ENCODE measurements at regions not wholly inside any gene's neighbourhood (a gene's known extent, or its start where the extent isn't known, plus 50 kb on each side); places are given as distances from the start of the nearest gene placed in this dataset.
A peak's percentile ranks its signal among the peaks of the same experiment; 100 is the strongest.

DNA sequence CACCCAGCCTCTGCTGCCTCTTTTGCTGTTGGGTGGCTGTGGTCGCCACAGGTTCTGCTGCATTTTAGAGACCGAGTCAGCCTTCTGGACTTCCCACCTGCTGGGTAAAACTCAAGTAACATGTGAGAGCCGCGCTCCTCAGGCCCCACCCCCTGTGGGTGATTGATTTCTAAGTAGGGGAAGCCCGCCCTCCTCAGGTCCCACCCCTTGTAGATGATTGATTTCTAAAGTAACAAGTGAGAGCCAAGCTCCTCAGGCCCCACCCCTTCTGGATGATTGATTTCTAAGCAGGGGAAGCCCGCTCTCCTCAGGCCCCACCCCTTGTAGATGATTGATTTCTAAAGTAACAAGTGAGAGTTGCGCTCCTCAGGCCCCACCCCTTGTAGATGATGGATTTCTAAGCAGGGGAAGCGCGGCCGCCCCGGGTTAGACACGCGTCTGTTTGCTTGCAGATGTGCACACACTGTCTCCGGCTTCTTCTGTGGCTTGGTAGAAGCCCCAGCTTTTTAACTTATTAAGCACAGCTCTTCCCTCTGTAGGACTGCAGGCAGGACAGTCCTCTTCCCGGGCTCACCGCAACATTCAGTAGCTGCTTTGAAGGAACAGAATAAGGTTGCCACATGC, 83.4 kb downstream of the FAM43A start:
- DNase-seq (ENCODE audit: low spot score) = peak; percentile 94

GRCh38 chr3:194772241-194773000, 86.7 kb downstream of the FAM43A start:
- DNase-seq (ENCODE audit: low spot score) = no peak

- no peak for DNase-seq (ENCODE audit: low spot score)
Measured at GRCh38 chr3:194773216-194773615, 87.5 kb downstream of the FAM43A start.

DNA sequence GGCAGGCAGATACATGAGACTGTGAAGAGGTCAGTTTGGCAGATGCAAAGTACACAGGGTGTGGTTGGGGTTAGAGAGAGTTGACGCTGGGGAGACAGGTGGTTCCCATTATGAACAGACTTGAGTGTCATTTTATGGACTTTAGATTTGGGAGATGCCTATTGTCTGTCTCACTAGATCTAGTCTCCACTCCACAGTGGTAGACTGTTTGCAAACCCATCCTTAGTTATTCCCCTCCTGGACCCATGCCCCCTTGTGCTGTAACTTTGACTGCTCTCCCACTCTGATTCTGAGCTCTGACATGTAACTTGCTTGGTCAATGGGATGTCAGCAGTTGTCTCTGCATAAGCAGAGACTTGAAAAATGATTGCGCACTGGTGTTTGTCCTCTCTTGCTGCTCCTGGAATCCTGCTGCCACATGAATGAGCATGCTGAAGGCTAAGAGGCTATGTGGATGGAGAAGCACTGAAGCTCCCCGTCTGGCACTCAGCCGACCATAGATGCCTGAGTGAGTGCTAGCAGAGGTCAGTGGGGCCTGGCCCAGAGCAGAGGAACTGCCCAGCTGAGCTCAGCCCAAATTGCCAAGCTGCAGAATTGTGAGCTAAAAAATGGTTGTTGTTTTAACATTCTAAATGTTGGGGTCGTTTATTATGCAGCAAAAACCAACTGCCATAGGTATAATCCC, 88.2 kb downstream of the FAM43A start:
- DNase-seq (ENCODE audit: low spot score) = no peak

- no peak for DNase-seq (ENCODE audit: low spot score)
Measured at GRCh38 chr3:194775266-194775665, 89.6 kb downstream of the FAM43A start.

- DNase-seq (ENCODE audit: low spot score) = no peak
Measured at GRCh38 chr3:194775731-194776130, 90.0 kb downstream of the FAM43A start.

DNA sequence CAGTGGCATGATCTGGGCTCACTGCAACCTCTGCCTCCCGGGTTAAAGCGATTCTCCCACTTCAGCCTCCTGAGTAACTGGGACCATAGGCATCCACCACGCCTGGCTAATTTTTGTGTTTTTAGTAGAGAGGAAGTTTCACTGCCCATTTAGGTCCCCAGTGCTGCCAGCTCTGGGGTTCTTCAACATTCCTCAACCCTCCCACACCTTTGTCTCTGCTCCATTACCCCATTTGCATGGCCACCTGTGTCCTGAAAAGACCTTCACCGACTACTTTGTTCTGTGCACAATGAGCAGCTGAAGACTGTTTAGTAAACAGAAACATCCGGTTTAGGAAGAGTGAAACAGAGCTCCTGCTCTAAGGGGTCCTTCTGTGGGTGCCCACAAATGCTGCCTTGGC, 92.0 kb downstream of the FAM43A start:
- DNase-seq (ENCODE audit: low spot score) = no peak

- DNase-seq (ENCODE audit: low spot score) = no peak
Measured at GRCh38 chr3:194779729-194780224, 94.1 kb downstream of the FAM43A start.

GRCh38 chr3:194780706-194781105, 95.0 kb downstream of the FAM43A start:
- DNase-seq (ENCODE audit: low spot score) = no peak

DNA sequence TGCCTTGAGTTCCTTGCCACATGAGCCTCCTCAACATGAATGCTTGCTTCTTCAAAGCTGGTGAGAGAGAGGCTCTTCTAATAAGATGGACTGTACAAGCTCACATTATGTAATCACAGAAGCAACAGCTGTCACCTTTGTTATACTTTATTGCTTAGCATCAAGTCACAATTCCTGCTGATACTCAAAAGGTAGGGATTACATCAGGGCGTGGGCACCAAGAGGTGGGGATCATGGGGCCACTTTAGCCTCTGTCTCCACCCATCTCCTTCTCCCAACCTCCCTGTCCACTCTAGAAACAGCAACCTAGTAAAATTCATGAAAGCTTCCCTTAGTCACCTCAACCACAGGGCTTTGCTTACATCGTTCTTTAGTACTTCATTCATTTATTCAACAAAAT, 95.9 kb downstream of the FAM43A start:
- DNase-seq (ENCODE audit: low spot score) = no peak

GRCh38 chr3:194782698-194783404, 97.2 kb downstream of the FAM43A start:
- no peak for DNase-seq (ENCODE audit: low spot score)

- no peak for DNase-seq (ENCODE audit: low spot score)
Measured at GRCh38 chr3:194784361-194784760, 98.7 kb downstream of the FAM43A start.

GRCh38 chr3:194785315-194785714, 99.6 kb downstream of the FAM43A start:
- no peak for DNase-seq (ENCODE audit: low spot score)

DNA sequence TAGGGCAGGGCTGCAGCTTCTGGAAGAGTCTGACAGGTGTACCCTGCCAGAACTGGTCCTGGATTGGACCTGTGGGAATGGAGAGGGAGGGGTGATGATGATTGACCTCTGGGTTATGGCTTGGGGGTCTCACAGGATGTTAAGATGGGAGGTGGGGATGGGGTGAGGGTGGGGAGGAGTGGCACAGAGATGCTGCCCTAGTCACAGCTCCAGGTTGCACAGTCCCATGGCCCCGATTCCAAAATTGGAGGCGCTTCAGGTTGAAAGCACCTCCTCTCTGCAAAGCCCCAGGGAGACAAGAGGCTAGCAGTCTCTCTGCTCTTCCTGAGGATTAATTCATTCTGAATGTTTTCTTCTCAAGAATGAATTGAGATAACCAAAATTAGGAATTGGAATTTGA, 101.4 kb downstream of the FAM43A start:
- DNase-seq (ENCODE audit: low spot score) = no peak

DNA sequence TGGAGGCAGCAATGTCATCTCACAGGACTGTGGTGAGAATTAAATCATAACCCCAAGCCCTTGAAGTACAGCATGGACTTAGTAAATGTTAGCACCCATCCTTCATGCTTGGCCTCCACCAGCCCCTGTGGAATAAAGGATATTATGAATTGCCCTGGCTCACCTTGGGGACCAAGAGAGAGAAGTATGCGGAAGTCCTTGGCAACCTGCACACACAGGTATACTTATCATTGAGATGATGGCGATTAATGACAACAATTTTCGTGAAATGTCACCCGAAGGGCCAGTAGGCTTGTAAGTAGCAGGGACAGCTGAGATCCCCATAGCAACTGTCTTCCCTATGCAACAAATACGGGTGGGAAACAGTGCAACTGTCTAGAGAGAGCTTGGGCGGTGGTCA, 102.0 kb downstream of the FAM43A start:
- DNase-seq (ENCODE audit: low spot score) = no peak

DNA sequence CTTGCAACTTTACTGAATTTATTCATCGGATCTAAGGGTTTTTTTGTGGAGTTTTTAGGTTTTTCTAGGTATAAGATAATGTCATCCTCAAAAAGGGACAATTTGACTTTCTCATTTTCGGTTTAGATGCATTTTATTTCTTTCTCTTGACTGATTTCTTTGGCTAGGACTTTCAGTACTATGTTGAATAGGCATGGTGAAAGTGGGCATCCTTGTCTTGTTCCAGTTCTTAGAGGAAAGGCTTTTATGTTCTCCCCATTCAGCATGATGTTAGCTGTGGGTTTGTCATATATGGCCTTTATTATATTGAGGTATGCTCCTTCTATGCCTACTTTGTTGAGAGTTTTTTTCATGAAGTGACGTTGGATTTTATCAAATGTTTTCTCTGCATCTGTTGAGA, 106.7 kb downstream of the FAM43A start:
- no peak for DNase-seq (ENCODE audit: low spot score)

DNA sequence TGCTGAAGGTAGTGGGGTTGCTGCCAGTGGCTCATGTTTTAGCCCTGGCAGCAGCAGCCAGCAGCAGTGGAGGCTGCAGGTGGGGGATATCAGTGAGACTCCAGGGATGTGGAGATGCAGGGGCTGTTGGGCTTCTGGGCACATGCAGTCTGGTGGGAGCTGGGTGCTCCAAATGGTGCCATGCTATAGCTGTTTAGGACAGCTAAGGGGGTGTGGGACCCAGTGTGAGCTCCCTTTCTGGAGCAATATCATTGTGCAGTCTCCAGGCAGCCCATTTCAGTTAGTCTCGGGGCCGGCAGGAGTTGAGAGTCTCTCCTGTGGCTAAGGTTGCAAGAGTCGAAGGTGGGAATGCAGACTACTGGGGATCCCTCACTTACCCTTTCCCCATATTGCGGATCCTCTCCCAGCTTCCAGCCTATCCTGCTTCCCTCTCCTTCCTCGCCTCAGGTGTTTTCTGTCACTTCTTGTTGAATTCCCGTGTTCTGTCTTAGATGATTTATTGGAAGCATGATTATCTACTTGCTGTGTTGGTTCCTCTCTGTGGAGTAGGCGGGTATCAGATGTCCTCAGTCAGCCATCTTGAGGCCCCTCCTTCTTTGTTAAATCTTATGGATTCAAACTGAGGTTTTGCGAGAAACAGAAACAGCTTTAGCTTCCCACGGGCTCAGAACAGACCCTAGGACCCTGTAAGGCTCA, 112.0 kb downstream of the FAM43A start:
- no peak for DNase-seq (ENCODE audit: low spot score)

- no peak for DNase-seq (ENCODE audit: low spot score)
Measured at GRCh38 chr3:194798486-194798885, 112.8 kb downstream of the FAM43A start.

DNA sequence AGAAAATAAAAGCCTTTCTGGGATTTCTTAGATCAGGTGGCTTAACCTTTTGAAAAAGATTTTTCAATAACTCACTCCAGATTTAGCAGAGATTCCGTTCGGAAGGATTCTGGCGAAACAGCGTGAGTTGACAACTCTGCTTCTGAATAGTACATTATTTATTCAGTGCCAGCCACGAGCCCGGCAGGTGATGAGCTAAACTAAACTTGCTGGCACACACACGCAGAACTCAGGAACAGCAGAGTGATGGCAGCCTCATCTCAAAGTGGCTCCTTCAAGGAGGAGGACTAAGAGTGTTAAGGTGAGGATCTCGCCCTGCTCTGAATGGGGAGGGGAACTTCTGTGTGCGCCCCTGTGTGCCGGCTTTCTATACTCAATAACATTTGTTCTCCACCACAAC, 114.3 kb downstream of the FAM43A start:
- no peak for DNase-seq (ENCODE audit: low spot score)

DNA sequence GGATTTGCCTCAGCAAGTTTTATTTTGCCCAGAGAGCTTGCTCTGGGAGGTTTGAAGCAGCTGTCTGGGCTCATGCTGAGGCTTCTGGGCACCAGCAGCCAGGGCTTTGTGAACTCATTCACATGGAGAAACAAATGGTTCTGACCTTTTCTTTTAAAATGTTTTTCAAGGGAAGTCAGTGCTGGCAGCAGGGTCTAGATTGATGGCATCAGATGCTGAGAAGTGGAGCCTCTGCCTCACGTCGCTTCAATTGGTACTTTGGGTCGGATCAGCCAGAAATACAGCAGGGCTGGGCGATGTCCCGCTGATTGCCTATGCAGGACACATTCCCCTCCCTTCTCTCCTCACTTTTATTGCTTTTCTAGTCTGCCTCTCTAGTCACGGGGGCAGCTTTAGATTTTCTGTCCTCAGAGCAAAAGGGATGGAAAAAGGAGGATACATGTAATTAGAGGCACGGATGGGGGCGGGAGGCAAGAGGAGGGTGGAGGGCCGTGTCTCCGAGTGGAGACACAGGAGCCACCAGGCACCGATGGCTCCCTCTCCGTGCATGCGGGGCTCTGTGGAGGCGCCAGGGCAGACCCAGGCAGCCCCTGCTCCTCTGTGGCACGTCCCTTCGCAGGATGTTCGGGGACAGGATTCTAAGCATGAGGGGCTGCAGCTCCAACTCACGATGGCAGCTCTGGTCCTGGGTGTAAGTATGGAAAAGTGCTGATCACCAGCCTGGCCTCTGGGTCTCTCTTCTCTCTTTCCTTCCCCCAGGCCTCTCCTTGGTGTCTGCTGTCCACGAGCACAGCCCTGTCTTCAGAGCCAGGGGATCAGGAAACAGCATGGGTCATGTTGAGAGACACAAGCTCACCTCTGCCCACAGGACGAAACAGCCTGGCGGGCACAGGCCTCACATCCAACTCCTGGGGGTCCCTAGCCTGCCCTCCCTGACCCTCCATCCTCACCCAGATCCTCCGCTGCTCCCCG, 116.1 kb downstream of the FAM43A start:
- no peak for DNase-seq (ENCODE audit: low spot score)

DNA sequence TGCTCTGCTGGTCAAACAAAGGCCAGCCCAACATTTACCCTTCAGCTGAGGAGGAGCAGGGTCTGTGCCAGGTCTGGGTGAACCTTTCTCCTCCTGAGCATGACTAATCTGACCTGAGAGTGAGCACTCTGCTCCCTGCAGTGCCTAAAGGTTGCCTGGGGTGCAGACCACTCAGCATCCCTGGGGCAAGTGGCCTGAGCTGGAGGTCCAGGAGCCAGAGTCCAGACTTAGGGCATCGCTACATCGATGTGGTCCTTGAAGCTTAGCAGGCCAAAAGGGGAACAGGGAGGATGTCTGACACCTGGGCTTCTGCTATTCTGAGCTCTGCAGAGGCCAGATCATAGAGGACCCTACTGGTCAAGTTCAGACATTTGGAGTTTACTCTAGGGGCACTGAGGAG, 119.1 kb downstream of the FAM43A start:
- DNase-seq (ENCODE audit: low spot score) = no peak
